Natural killer cell (primary cell): ENCODE measurements at regions not wholly inside any gene's neighbourhood (a gene's known extent, or its start where the extent isn't known, plus 50 kb on each side); places are given as distances from the start of the nearest gene placed in this dataset.

ENCODE experiments used
- ATAC-seq, 3 donors: fragments of 150-1000 bp in 2 of 3; fragments of 200-7000 bp in 1 of 3; cut with Tn5 transposase; 1 replicate in 1 of 3; 2 replicates in 2 of 3; pipeline ENCODE4 v1.10.0; 2021; ENCODE audit warnings: mild to moderate bottlenecking in 2 of 3, moderate library complexity in 2 of 3
- DNase-seq, 2 donors: peaks; one replicate each; pipeline versions ENCODE4 v3.0.0 to v3.0.0-alpha.2; 2013 to 2021; ENCODE audit warnings: mixed read lengths in 1 of 2
- H3K27ac ChIP-seq: one replicate; pipeline ENCODE4 v1.5.1; 2013; ENCODE audit warnings: mild to moderate bottlenecking, low read length
- H3K27me3 ChIP-seq: one replicate; pipeline ENCODE4 v1.6.1; 2013; ENCODE audit warnings: low read length; ENCODE audit not compliant: control insufficient read depth, insufficient read depth
- H3K36me3 ChIP-seq: one replicate; pipeline ENCODE4 v1.6.1; 2013; ENCODE audit warnings: low read length; ENCODE audit not compliant: control insufficient read depth, insufficient read depth
- H3K4me1 ChIP-seq: one replicate; pipeline ENCODE4 v1.6.1; 2013; ENCODE audit warnings: low read length; ENCODE audit not compliant: control insufficient read depth, insufficient read depth
- H3K4me3 ChIP-seq: one replicate; pipeline ENCODE4 v1.5.1; 2013; ENCODE audit warnings: low read length
- H3K9me3 ChIP-seq: one replicate; pipeline ENCODE4 v1.6.1; 2013; ENCODE audit warnings: low read length; ENCODE audit not compliant: control insufficient read depth, insufficient read depth
- H3K27ac Mint-ChIP-seq, 2 donors: one replicate each; pipeline ENCODE4 v1.8.0; 2022; ENCODE audit warnings: mild to moderate bottlenecking in 2 of 2, mixed read lengths in 2 of 2, moderate library complexity in 1 of 2
- H3K27me3 Mint-ChIP-seq, 2 donors: one replicate each; pipeline ENCODE4 v1.8.0; 2022; ENCODE audit warnings: low read depth in 2 of 2, mixed read lengths in 2 of 2
- H3K36me3 Mint-ChIP-seq: one replicate; pipeline ENCODE4 v1.8.0; 2022; ENCODE audit warnings: mixed read lengths
- H3K4me1 Mint-ChIP-seq, 2 donors: one replicate each; pipeline ENCODE4 v1.8.0; 2022; ENCODE audit warnings: mixed read lengths in 2 of 2
- H3K4me3 Mint-ChIP-seq: one replicate; pipeline ENCODE4 v1.8.0; 2022; ENCODE audit warnings: mild to moderate bottlenecking, moderate library complexity, mixed read lengths
- H3K9me3 Mint-ChIP-seq, 2 donors: one replicate each; pipeline ENCODE4 v1.8.0; 2022; ENCODE audit warnings: mixed read lengths in 2 of 2
- WGBS: methylation state at CpG from one replicate; pipeline ENCODE4 v1.1.7; 2013; ENCODE audit warnings: missing lambda C conversion rate; ENCODE audit not compliant: insufficient coverage; 5-methylcytosine and 5-hydroxymethylcytosine counted together
- intact Hi-C: fragments of 100-400 bp; cut with micrococcal nuclease; formaldehyde crosslinking; loops from one replicate; pipeline ENCODE4 v1.14.2; 2022
- TF ChIP-seq, protein P1 (sequence below): fragments of 200-600 bp; IDR thresholded peaks from one replicate; pipeline ENCODE4 v1.8.0; 2022; ENCODE audit warnings: antibody characterized with exemption

GRCh38 chr2:194962254-194962653 is 694.8 kb upstream of the SLC39A10 start:
- Histone ChIP-seq H3K27me3 (no peaks in the 10 kb centered on the region), H3K27ac (no peak overlapping the region), H3K4me3 (no peak overlapping the region), H3K36me3 (no peaks in the 10 kb centered on the region), H3K9me3 (peaks cover 5% of the 10 kb centered on the region), H3K4me1 (no peaks in the 10 kb centered on the region)
- no peaks in the 10 kb centered on the region for H3K27me3 Mint-ChIP-seq
- no peaks in the 10 kb centered on the region for H3K4me1 Mint-ChIP-seq
- peaks cover 6 to 12% of the 10 kb centered on the region in 2 donors for H3K9me3 Mint-ChIP-seq
- H3K4me3 Mint-ChIP-seq, result no peak overlapping the region
- H3K36me3 Mint-ChIP-seq, result peaks cover 6% of the 10 kb centered on the region
- TF ChIP-seq, protein P1, sequence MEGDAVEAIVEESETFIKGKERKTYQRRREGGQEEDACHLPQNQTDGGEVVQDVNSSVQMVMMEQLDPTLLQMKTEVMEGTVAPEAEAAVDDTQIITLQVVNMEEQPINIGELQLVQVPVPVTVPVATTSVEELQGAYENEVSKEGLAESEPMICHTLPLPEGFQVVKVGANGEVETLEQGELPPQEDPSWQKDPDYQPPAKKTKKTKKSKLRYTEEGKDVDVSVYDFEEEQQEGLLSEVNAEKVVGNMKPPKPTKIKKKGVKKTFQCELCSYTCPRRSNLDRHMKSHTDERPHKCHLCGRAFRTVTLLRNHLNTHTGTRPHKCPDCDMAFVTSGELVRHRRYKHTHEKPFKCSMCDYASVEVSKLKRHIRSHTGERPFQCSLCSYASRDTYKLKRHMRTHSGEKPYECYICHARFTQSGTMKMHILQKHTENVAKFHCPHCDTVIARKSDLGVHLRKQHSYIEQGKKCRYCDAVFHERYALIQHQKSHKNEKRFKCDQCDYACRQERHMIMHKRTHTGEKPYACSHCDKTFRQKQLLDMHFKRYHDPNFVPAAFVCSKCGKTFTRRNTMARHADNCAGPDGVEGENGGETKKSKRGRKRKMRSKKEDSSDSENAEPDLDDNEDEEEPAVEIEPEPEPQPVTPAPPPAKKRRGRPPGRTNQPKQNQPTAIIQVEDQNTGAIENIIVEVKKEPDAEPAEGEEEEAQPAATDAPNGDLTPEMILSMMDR, result no peak
- no peak overlapping the region for H3K27ac Mint-ChIP-seq
- DNase-seq (no peak), ATAC-seq (no peak)
- no CpG with 5 or more reads among the region's 4 CpGs for WGBS
- intact Hi-C loops, result no loop called here

DNA sequence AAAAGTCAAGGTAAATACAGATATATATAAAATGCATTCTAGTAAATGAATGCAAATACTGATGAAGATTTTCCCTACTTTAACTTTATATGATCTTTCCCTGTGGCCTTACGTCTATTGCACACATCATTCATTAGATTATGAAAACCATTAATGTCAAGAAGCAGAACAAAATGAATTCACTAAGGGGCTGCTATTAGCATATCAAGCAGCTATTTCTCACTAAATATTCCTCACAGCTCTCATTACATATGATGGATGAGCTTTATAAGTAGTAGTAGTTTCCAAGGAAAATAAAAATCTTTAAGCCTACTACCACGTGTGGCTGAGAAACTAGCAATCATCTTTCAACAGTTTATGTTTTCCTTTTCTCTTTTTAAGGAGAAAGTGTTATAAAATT is 702.8 kb upstream of the SLC39A10 start:
- Mint-ChIP-seq H3K9me3 (peaks cover 6 to 9% of the 10 kb centered on the region in 2 donors), H3K36me3 (no peaks in the 10 kb centered on the region), H3K4me1 (no peaks in the 10 kb centered on the region), H3K27ac (no peak overlapping the region), H3K4me3 (no peak overlapping the region), H3K27me3 (no peaks in the 10 kb centered on the region)
- no peaks in the 10 kb centered on the region for H3K36me3 ChIP-seq
- H3K4me1 ChIP-seq, result no peaks in the 10 kb centered on the region
- DNase-seq (no peak), ATAC-seq (no peak)
- H3K4me3 ChIP-seq, result no peak overlapping the region
- TF ChIP-seq, protein P1, result no peak
- no peaks in the 10 kb centered on the region for H3K9me3 ChIP-seq
- intact Hi-C loops, result no loop called here
- WGBS, result 100% methylated on average over 1 of the region's 2 CpGs
- H3K27me3 ChIP-seq, result no peaks in the 10 kb centered on the region
- H3K27ac ChIP-seq, result no peak overlapping the region

GRCh38 chr2:194946826-194947225 is 710.2 kb upstream of the SLC39A10 start:
- Histone ChIP-seq H3K9me3 (no peaks in the 10 kb centered on the region), H3K27me3 (no peaks in the 10 kb centered on the region), H3K27ac (no peak overlapping the region), H3K4me1 (no peaks in the 10 kb centered on the region), H3K4me3 (no peak overlapping the region), H3K36me3 (no peaks in the 10 kb centered on the region)
- DNase-seq (no peak), ATAC-seq (no peak)
- Mint-ChIP-seq H3K36me3 (no peaks in the 10 kb centered on the region), H3K27me3 (no peaks in the 10 kb centered on the region), H3K4me3 (no peak overlapping the region), H3K9me3 (peaks cover 4% of the 10 kb centered on the region in 2 donors), H3K4me1 (no peaks in the 10 kb centered on the region), H3K27ac (no peak overlapping the region)
- intact Hi-C loops, result no loop called here
- WGBS, result 85% methylated on average over 1 of the region's 1 CpG
- TF ChIP-seq, protein P1, result no peak

GRCh38 chr2:194938066-194938465 is 719.0 kb upstream of the SLC39A10 start:
- Histone ChIP-seq H3K27ac (no peak overlapping the region), H3K9me3 (no peaks in the 10 kb centered on the region), H3K4me1 (no peaks in the 10 kb centered on the region), H3K36me3 (no peaks in the 10 kb centered on the region), H3K27me3 (no peaks in the 10 kb centered on the region), H3K4me3 (no peak overlapping the region)
- intact Hi-C loops, result no loop called here
- H3K4me3 Mint-ChIP-seq, result no peak overlapping the region
- no peaks in the 10 kb centered on the region for H3K36me3 Mint-ChIP-seq
- H3K4me1 Mint-ChIP-seq, result no peaks in the 10 kb centered on the region
- peaks cover 11 to 18% of the 10 kb centered on the region in 2 donors for H3K9me3 Mint-ChIP-seq
- no CpG with 5 or more reads among the region's 2 CpGs for WGBS
- no peak for ATAC-seq
- H3K27ac Mint-ChIP-seq, result no peak overlapping the region
- TF ChIP-seq, protein P1, result no peak
- no peaks in the 10 kb centered on the region for H3K27me3 Mint-ChIP-seq
- no peak for DNase-seq
